DMS53 treated with DMSO at 0.1 percent for 48 hours (cell line): ENCODE measurements at regions not wholly inside any gene's neighbourhood (a gene's known extent, or its start where the extent isn't known, plus 50 kb on each side); places are given as distances from the start of the nearest gene placed in this dataset.
"Not testable (repeated sequence)": the region's sequence is repeated elsewhere in the genome, so short reads cannot be mapped to it uniquely, and the experiment has no call there.

Experiments
- DNase-seq: peaks from one replicate; lab custom pipeline; 2025; ENCODE audit not compliant: unreplicated experiment; lab: John Stamatoyannopoulos, UW

DNA sequence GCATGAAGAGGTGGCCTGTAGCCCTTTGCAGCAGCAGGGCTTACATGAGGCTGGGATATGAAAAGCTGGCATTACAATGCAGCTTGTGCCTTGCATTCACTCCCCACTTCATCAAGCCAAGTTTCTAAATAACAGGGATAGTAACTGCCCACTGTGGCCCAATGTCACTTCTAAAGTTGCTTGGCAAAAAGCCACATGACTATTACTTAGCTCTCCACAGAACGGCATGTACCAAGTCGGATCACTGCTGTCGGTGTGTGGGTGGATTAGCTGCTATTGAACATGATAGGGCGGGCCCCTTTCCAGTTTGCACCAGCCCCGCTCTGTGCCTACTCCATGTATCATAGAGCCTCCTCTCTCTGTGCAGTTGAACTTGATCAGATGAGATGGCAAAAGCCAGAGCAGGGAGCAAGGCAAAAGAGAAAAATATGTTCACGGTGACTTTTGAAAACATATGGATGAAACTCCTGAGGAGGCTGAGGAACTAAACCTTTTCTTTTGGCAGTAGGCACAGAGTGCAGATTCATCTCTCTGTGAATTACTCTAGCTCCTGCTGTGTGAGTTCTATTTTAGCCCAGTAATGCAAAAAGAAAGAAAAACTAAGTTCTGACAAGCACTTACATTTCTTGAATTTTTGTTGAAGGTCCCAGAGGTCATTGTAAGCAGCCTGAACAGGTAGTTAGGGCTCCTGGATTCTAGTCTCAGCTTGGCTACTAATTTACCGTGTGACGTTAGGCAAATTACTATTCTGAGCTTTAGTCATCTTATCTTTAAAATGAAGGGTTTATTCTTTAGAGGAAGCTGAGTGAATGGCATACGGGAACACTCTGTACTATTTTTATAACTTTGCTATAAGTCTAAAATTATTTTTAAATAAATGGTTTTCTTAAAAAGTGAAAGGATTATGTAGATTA, 125.6 kb upstream of the NBPF9 start:
- DNase-seq, result not testable (repeated sequence)

DNA sequence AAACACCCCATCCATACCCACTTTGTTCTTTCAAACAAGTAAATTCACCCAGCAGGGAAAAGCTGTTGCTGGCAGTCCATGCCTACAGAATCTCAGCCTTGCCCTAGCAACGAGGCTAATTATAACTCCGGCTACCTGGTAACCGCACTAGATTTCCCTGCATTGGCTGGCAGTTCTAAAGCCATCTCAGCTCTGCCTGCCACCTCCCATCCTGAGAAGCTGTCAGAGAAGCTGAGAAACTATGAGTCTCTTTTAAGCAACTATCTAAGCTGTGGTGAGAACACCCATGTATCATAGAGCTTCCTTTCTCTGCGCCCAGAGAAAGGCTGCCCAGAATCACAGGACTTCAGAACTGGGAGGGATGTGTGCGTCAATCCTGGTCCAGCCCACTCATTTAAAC, 126.5 kb upstream of the NBPF9 start:
- DNase-seq, result not testable (repeated sequence)

- not testable (repeated sequence) for DNase-seq
Observed at GRCh38 chr1:149234926-149235914, 131.9 kb upstream of the NBPF9 start.

DNA sequence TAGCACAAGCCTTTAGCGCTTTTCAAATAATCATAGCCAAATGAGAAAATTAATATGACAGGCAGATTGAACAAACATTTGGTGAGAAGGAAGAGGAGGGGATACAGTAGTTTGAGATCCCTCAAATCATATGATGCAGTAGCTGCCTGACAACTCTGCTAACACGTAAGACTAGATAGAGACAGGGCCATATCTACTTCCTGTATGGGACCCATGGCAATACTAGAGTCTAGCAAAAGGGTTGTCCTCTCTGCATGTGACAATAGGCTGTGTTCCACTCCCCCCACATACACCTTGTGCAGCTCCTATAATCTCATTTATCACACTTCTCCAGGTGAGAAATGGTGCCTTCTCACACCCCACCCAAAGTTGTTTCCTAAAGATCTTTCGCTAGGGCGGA, 134.2 kb upstream of the NBPF9 start:
- DNase-seq, result not testable (repeated sequence)

GRCh38 chr1:149239897-149240508, 136.7 kb upstream of the NBPF9 start:
- DNase-seq, result not testable (repeated sequence)

DNA sequence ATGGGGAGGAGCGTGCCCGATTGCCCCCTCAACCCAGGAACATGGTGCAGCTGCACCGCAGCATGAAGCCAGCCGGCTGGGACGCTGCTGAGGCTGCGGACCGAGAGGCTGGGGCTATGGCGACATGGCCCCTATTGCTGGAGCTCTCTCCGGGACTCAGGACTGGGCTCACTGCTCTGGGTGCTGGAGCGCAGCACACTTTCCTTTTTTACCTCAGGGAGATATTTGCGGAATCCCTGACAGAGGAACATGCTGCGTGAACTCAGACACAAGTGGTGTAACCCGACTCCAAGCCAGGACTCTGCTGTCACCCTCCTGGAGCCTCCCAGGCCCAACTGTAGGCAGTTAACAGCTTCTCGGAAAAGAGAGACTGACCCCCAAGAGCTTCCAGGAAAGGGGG, 137.2 kb upstream of the NBPF9 start:
- not testable (repeated sequence) for DNase-seq

DNA sequence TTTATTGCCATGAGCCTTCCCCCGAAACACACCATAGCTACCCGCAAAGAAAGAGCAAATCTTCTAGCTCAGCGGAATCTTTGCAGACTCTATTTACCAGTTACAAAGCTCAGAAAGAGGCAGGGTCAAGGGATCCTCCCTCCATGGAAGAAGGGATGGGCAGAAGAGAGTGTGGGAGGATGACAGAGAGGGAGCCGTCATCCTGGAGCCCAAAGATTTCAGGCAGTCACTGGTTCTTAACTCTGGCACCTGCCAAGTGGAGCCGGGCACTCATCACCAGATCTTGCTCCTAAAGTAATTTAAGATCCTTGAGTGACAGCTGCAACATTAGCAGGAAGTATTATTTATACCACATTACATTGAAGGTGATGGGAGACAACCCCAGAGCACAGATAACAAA, 137.9 kb upstream of the NBPF9 start:
- not testable (repeated sequence) for DNase-seq

GRCh38 chr1:149243572-149243971, 140.2 kb upstream of the NBPF9 start:
- not testable (repeated sequence) for DNase-seq

DNA sequence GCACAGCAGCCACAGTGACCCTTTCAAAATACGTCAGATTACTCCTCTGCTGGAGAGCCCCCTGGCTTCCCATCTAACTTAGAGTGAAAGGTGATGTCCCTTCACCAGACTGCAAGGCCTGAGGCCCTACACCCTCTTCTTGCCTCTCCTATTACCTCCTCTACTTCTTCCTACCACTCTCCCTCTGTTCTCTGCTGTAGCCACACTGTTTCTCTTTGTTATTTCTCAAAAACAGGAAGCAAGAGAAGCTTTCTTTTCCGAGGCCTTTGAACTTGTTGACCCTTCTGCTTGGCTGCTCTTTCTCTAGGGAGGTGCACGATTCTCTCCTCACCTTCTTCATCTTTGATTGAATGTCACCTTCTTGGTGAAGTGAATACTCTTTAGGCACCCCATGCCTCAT, 141.3 kb upstream of the NBPF9 start:
- DNase-seq, result not testable (repeated sequence)

- DNase-seq, result not testable (repeated sequence)
Observed at GRCh38 chr1:149246212-149246611, 142.9 kb upstream of the NBPF9 start.

GRCh38 chr1:149248610-149249009, 145.3 kb upstream of the NBPF9 start:
- not testable (repeated sequence) for DNase-seq

GRCh38 chr1:149249850-149250467, 146.6 kb upstream of the NBPF9 start:
- DNase-seq, result not testable (repeated sequence)

DNA sequence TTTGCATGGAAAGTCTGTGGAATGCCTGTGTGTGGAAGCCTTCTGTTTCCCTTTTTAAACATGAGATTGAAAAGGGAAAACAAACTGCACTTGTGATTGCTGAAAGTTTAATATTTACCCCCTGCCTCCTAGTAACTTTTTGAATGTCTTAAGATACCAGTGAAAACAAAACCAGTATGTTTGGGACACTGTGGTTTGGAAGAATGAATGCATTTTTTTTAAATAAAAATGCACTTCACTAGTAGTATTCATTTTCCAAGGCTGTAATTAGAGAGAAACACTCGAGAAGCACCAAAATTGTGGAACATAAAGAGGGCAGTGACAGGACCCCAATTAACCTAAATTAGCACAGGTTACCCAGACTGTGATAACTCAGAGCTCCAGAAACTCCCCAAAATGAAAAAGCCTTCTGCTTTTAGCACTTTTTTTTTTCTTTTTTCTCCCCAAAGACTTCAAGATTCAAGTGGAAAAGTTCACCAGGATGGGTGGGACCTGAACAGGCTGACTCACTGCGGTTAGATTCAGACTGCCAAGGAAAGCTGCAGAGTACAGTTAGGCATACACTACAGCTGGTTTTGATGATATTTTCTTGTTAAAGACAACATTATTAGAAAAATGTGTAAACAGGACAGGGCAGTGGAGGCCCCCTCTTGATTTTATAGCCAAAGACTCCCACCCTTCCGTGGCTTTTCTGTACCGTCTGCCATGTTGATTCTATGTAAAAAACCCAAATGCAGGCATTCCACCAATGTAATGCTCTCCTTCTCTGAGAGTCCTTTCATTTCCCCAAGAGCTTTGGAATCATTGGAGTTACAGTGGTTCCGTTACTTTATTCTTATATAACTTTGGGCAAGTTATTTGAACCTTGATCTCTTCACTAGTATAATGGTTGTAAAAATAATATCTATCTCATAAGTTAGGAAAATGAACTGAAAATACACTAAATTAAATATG, 151.8 kb upstream of the NBPF9 start:
- not testable (repeated sequence) for DNase-seq

DNA sequence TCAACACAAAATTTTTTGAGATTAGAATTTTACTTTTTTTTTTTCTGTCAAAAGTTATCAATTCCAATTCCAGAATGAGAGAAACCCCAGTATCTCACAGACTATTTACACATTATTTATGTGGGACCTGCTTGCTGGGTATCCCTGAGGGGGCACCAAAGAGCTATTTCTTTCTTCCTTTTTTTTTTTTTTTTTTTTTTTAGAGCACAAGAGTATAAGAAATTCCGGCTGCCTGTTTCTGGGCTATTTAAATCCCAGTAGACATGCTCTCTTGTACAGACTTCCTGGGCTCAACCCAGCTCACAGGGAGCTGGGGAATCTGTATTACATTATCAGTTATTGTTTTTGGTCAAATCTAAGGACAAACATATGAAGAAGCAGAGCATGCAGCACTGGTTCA, 156.9 kb upstream of the NBPF9 start:
- not testable (repeated sequence) for DNase-seq

- not testable (repeated sequence) for DNase-seq
Observed at GRCh38 chr1:149260736-149261340, 157.5 kb upstream of the NBPF9 start.

GRCh38 chr1:149267287-149267686, 163.9 kb upstream of the NBPF9 start:
- not testable (repeated sequence) for DNase-seq

DNA sequence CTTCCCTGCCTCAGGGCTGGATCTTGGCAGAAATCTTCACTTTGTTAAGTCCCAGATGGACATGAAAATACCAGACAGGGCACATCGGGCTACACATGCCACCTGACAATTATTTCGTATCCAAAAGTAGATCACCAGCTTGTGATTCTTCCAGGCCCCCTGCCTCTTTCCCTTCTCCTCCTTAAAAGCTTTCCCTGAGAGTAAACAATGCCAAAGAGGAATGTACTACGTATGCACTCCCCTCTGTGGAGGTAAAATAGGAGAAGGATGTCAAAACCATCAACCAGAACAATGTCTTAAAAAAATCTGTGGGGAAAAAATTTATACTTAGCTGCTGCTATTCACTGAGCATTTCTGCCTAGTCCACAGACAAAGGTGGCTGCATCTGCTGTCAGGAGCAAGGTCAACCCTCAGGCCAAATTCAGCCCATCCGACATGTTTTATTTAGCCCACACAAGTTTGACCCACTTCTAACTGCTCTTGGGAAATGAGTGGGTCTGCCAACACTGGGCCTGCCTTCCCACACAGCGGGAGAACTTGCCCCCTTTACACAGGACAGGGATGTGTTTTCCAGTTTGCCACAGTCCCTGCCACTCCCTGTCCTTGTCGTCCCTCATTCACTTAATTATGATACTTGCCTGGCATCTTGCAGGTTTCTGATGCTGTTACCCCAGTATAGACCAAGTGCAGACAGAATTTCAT, 165.8 kb upstream of the NBPF9 start:
- not testable (repeated sequence) for DNase-seq

DNA sequence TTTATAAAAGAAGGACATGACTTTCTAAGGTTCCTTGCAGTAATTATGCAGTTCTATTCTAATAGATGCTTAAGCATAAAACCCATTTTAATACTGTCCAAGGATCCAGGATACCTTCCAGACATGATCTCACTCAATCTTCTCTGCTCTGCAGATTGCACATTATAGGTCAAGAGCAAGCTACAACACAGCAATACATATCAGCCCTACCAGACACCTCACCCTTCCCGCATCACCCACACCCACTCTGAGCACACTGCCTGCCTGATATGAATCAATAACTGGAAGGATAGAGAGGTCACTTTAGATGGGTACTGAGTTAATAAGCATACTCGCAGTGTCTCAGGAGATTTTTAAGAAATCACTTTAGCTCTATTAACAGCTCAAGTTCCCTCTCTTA, 166.5 kb upstream of the NBPF9 start:
- not testable (repeated sequence) for DNase-seq
